OCI-LY1 (cell line): ENCODE measurements at regions not wholly inside any gene's neighbourhood (a gene's known extent, or its start where the extent isn't known, plus 50 kb on each side); places are given as distances from the start of the nearest gene placed in this dataset.

ENCODE experiments used
- CTCF ChIP-seq: fragments of 200-600 bp; sonication (generic), shearing (Covaris generic); IDR thresholded peaks from 2 replicates; pipeline ENCODE4 v1.5.1; 2017; ENCODE audit warnings: mild to moderate bottlenecking, antibody characterized with exemption, low read length, moderate library complexity, mixed read lengths
- EZH2 ChIP-seq: fragments of 200-600 bp; sonication (generic), shearing (Covaris generic); IDR thresholded peaks from 2 replicates; pipeline ENCODE4 v1.8.0; 2017; ENCODE audit warnings: borderline replicate concordance, mixed run types, mild to moderate bottlenecking, antibody characterized with exemption, low read length, moderate library complexity, mixed read lengths

DNA sequence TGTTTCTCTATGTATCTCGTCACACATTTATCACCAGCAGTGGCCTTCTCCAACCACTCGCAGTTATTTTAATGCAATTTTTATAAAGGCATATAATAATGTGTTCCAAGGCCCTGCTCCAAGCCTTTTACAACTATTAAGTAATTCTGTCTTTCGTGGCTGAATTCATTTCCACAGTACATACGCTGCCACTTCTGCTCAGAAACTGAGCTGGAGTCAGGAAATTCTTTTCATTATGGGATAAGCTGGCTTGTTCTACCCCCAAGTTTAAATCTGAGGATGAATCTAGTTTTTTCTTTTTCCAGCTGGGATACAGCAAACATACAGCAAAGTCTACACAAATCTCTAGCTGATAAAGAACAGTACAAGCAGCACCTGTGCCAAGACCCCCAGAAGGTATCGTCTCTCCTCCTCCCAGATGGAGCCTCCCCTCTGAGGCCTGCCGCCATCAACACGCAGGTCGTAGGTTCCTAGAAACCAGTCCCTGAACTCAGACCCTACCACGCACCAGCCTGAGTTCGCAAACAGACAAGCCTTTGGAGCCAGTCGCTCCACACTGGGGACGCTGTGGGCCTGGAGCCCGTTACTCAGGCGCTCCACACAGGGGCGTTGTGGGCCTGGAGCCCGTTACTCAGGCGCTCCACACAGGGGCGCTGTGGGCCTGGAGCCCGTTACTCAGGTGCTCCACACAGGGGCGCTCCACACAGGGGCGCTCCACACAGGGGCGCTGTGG is 263.5 kb downstream of the THBS2 start:
- no peak for TF ChIP-seq CTCF
- TF ChIP-seq EZH2, result no peak
